IMR-90 (cell line): ENCODE measurements at regions not wholly inside any gene's neighbourhood (a gene's known extent, or its start where the extent isn't known, plus 50 kb on each side); places are given as distances from the start of the nearest gene placed in this dataset.

Source experiments
- ATAC-seq: fragments of 200-7000 bp; cut with Tn5 transposase; 2 replicates; pipeline ENCODE4 v1.9.1; 2020; ENCODE audit warnings: low read depth, mild to moderate bottlenecking, moderate library complexity
- BruUV-seq: library from RNA; stranded (reverse); fragments of 400-500 nt; replicated peaks from 2 replicates; lab custom pipeline; 2021; lab: Mats Ljungman, UMichigan
- CTCF ChIA-PET: fragments of 300-600 bp; formaldehyde crosslinking; extraction: SDS; loops from one replicate; lab custom pipeline; 2021; ENCODE audit warnings: antibody characterized with exemption; lab: Yijun Ruan, JAX
- POLR2A ChIA-PET: fragments of 300-600 bp; sonication (Branson Sonifier 250); formaldehyde crosslinking; loops from one replicate; lab custom pipeline; 2022; ENCODE audit warnings: antibody characterized with exemption; ENCODE audit not compliant: unreplicated experiment; lab: Charles Lee
- DNase-seq: peaks from one replicate; pipeline ENCODE4 v3.0.0; 2013
- H2AFZ ChIP-seq: replicated peaks from 2 replicates; pipeline ENCODE3; 2013; ENCODE audit warnings: low read length, mild to moderate bottlenecking; ENCODE audit not compliant: poor library complexity
- H2AK5ac ChIP-seq: 2 replicates; pipeline ENCODE4 v1.6.1; 2013; ENCODE audit warnings: low read depth, low read length, inconsistent platforms
- H2AK9ac ChIP-seq: replicated peaks from 2 replicates; pipeline ENCODE3; 2013; ENCODE audit warnings: mild to moderate bottlenecking, low read depth, low read length, moderate library complexity; ENCODE audit not compliant: poor library complexity
- H2BK120ac ChIP-seq: 2 replicates; pipeline ENCODE4 v1.6.1; 2013; ENCODE audit warnings: low read depth, low read length, inconsistent platforms
- H2BK15ac ChIP-seq: 3 replicates; pipeline ENCODE4 v1.6.1; 2013; ENCODE audit warnings: low read depth, low read length, inconsistent platforms
- H2BK20ac ChIP-seq: 2 replicates; pipeline ENCODE4 v1.6.1; 2013; ENCODE audit warnings: low read depth, mild to moderate bottlenecking, inconsistent platforms, low read length, moderate library complexity
- H2BK5ac ChIP-seq: 2 replicates; pipeline ENCODE4 v1.6.1; 2013; ENCODE audit warnings: mild to moderate bottlenecking, low read depth, low read length, inconsistent platforms; ENCODE audit not compliant: poor library complexity, severe bottlenecking
- H3K14ac ChIP-seq: replicated peaks from 2 replicates; pipeline ENCODE4 v1.6.1; 2013; ENCODE audit warnings: low read depth, low read length, inconsistent platforms
- H3K18ac ChIP-seq: 2 replicates; pipeline ENCODE4 v1.6.1; 2013; ENCODE audit warnings: low read depth, low read length, control low read depth
- H3K23ac ChIP-seq: 2 replicates; pipeline ENCODE4 v1.6.1; 2013; ENCODE audit warnings: low read depth, low read length, inconsistent platforms
- H3K27ac ChIP-seq: 2 replicates; pipeline ENCODE4 v1.5.1; 2013; ENCODE audit warnings: mild to moderate bottlenecking, control low read depth, low read length; ENCODE audit not compliant: insufficient read depth
- H3K27me3 ChIP-seq: 2 replicates; pipeline ENCODE4 v1.6.1; 2013; ENCODE audit warnings: low read length; ENCODE audit not compliant: control insufficient read depth, insufficient read depth
- H3K36me3 ChIP-seq: 2 replicates; pipeline ENCODE4 v1.6.1; 2013; ENCODE audit warnings: low read length, mixed read lengths; ENCODE audit not compliant: control insufficient read depth, insufficient read depth
- H3K4ac ChIP-seq: 2 replicates; pipeline ENCODE4 v1.6.1; 2013; ENCODE audit warnings: low read depth, low read length, inconsistent platforms
- H3K4me1 ChIP-seq: 2 replicates; pipeline ENCODE4 v1.6.1; 2013; ENCODE audit warnings: low read length, mixed read lengths; ENCODE audit not compliant: control insufficient read depth, insufficient read depth
- H3K4me2 ChIP-seq: 2 replicates; pipeline ENCODE4 v1.6.1; 2013; ENCODE audit warnings: low read depth, mild to moderate bottlenecking, control low read depth, low read length, moderate library complexity
- H3K4me3 ChIP-seq: 2 replicates; pipeline ENCODE4 v1.5.1; 2013; ENCODE audit warnings: low read depth, mild to moderate bottlenecking, control low read depth, low read length, moderate library complexity; ENCODE audit not compliant: insufficient read depth
- H3K56ac ChIP-seq: 2 replicates; pipeline ENCODE4 v1.6.1; 2013; ENCODE audit warnings: low read length, inconsistent platforms; ENCODE audit not compliant: insufficient read depth; ENCODE audit errors: extremely low read depth
- H3K79me1 ChIP-seq, 2 experiments: 2 replicates each; pipeline ENCODE4 v1.6.1; 2013; ENCODE audit warnings: low read length in 2 of 2, inconsistent platforms in 1 of 2, low read depth in 1 of 2
- H3K9ac ChIP-seq: 2 replicates; pipeline ENCODE4 v1.6.1; 2013; ENCODE audit warnings: low read depth, low read length, control low read depth
- H3K9me1 ChIP-seq: 2 replicates; pipeline ENCODE4 v1.6.1; 2013; ENCODE audit warnings: low read length, inconsistent platforms; ENCODE audit not compliant: insufficient read depth
- H3K9me3 ChIP-seq: 2 replicates; pipeline ENCODE4 v1.6.1; 2013; ENCODE audit warnings: low read length; ENCODE audit not compliant: control insufficient read depth, insufficient read depth
- H4K20me1 ChIP-seq: 2 replicates; pipeline ENCODE4 v1.6.1; 2013; ENCODE audit warnings: low read length, inconsistent platforms; ENCODE audit not compliant: insufficient read depth
- H4K5ac ChIP-seq: 2 replicates; pipeline ENCODE4 v1.6.1; 2013; ENCODE audit warnings: mild to moderate bottlenecking, low read depth, low read length, control low read depth
- H4K8ac ChIP-seq, 2 experiments: 2 replicates each; pipeline ENCODE4 v1.6.1; 2013; ENCODE audit warnings: low read depth in 2 of 2, low read length in 2 of 2, control low read depth in 1 of 2, inconsistent platforms in 1 of 2
- H4K91ac ChIP-seq: 2 replicates; pipeline ENCODE4 v1.6.1; 2013; ENCODE audit warnings: low read depth, low read length, inconsistent platforms; ENCODE audit not compliant: insufficient read depth
- BHLHE40 ChIP-seq: fragments of 150-350 bp; IDR thresholded peaks from 2 replicates; pipeline ENCODE4 v1.6.1; 2016; ENCODE audit warnings: mild to moderate bottlenecking, low read depth, low read length
- POLR2A ChIP-seq: IDR thresholded peaks from 2 replicates; pipeline ENCODE4 v1.6.1; 2012; ENCODE audit warnings: mild to moderate bottlenecking, low read depth, low read length
- RFX5 ChIP-seq: IDR thresholded peaks from 2 replicates; pipeline ENCODE4 v1.8.0; 2012; ENCODE audit warnings: low read depth, mild to moderate bottlenecking, low read length, moderate library complexity
- WGBS, 2 experiments: methylation state at CpG; one replicate each; pipeline versions ENCODE4 v1.1.5 to v1.1.7; 2013; ENCODE audit warnings: missing lambda C conversion rate in 2 of 2; ENCODE audit not compliant: insufficient read length in 1 of 2; ENCODE audit errors: extremely low coverage in 2 of 2; 5-methylcytosine and 5-hydroxymethylcytosine counted together
- dilution Hi-C: fragments of 300-500 bp; cut with HindIII; formaldehyde crosslinking; loops from one replicate; pipeline ENCODE4 v1.14.3; 2018; ENCODE audit warnings: low sequenced_read_pairs; ENCODE audit not compliant: unreplicated experiment
- in situ Hi-C: fragments of 300-500 bp; cut with MboI; formaldehyde crosslinking; loops from 3 replicates; pipeline ENCODE4 v1.14.3; 2019; ENCODE audit warnings: low sequenced_read_pairs, inconsistent platforms, mixed read lengths
- intact Hi-C: fragments of 100-400 bp; cut with micrococcal nuclease; formaldehyde crosslinking; loops from 2 replicates; pipeline ENCODE4 v1.10.0; 2022

DNA sequence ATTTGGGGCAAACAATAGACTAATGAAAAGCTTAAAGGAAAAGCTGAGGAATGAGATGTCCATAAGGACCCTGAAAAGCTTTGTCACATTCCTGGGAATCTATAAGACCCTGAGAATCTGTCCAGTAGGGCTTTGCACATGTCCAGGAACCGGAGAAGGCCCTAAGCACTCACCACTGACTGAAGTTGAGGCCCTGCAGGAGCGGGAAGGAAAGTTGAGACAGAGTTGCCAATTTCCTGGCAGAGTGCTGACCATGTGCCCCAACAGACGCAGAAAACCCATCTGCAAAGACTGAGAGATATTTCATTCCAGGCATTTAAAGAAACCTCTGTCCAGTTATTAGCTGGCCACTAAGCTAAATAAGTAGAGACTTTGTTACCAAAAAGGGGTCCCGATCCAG is 890.5 kb downstream of the UQCRFS1 start:
- H3K4ac ChIP-seq: no peak overlapping the region
- in situ Hi-C loops (no loop called here), intact Hi-C loops (no loop called here), dilution Hi-C loops (no loop called here)
- no peak overlapping the region for H2AK5ac ChIP-seq
- H2BK20ac ChIP-seq: no peak overlapping the region
- H2BK5ac ChIP-seq: no peak overlapping the region
- H2AK9ac ChIP-seq: no peak overlapping the region
- no peak overlapping the region for H2BK15ac ChIP-seq
- no peak overlapping the region for H4K91ac ChIP-seq
- H2AFZ ChIP-seq: no peak overlapping the region
- ChIA-PET CTCF (no interaction called here), POLR2A (no interaction called here)
- H3K14ac ChIP-seq: no peak overlapping the region
- DNase-seq: no peak
- H3K27me3 ChIP-seq: no peaks in the 10 kb centered on the region
- no peaks in the 10 kb centered on the region for H3K9me1 ChIP-seq
- no peak for ATAC-seq
- H2BK120ac ChIP-seq: no peak overlapping the region
- H3K79me1 ChIP-seq: no peaks in the 10 kb centered on the region
- no peak overlapping the region for H4K5ac ChIP-seq
- BruUV-seq: no TSS peak
- peaks cover 13% of the 10 kb centered on the region for H3K9me3 ChIP-seq
- no peak overlapping the region for H3K56ac ChIP-seq
- H3K9ac ChIP-seq: no peak overlapping the region
- TF ChIP-seq RFX5 (no peak), BHLHE40 (no peak), POLR2A (no peak)
- no peak overlapping the region for H3K23ac ChIP-seq
- no peak overlapping the region for H3K4me2 ChIP-seq
- H3K27ac ChIP-seq: no peak overlapping the region
- no peaks in the 10 kb centered on the region for H4K20me1 ChIP-seq
- no peak overlapping the region for H3K4me3 ChIP-seq
- 0% methylated on average over 1 of the region's 4 CpGs; no CpG with 5 or more reads in 1 of the 2 experiments for WGBS, 2 experiments
- no peaks in the 10 kb centered on the region for H3K4me1 ChIP-seq
- H3K18ac ChIP-seq: no peak overlapping the region
- H3K36me3 ChIP-seq: no peaks in the 10 kb centered on the region
- no peak overlapping the region for H4K8ac ChIP-seq
